ENCODE measurements at regions not wholly inside any gene's neighbourhood (a gene's known extent, or its start where the extent isn't known, plus 50 kb on each side); places are given as distances from the start of the nearest gene placed in this dataset.

- TF ChIP-seq ATF4 (CRISPR knock-in tag; IDR thresholded peaks at IDR 0.05), result no peak
- TF ChIP-seq BRF1 (IDR thresholded peaks at IDR 0.05; ENCODE audit: borderline replicate concordance, extremely low read depth, insufficient read length), result no peak
- no peak for TF ChIP-seq NR1H2 (CRISPR knock-in tag; IDR thresholded peaks at IDR 0.05)
- TF ChIP-seq RBM39 (optimal IDR thresholded peaks at IDR 0.05; ENCODE audit: low read depth, low read length), result no peak
- TF ChIP-seq FOXM1 (IDR thresholded peaks at IDR 0.05; ENCODE audit: low read depth), result no peak
- TF ChIP-seq FOXM1 (CRISPR knock-in tag; IDR thresholded peaks at IDR 0.05; ENCODE audit: low read depth), result no peak
Observed at GRCh38 chr17:77736721-77737120, 221.8 kb upstream of the TNRC6C start (continued).

GRCh38 chr17:77737442-77738265, 220.8 kb upstream of the TNRC6C start:
- 3% methylated on average over 17 of the region's 21 CpGs for WGBS (ENCODE audit: insufficient coverage, low coverage, missing lambda C conversion rate)
- Histone ChIP-seq H3K9me3 (replicated peaks; ENCODE audit: control insufficient read depth, insufficient read depth, low read depth, low read length) (no peaks in the 10 kb centered on the region), H4K20me1 (replicated peaks; ENCODE audit: control insufficient read depth, insufficient read depth, low read length) (no peaks in the 10 kb centered on the region), H2AFZ (ENCODE audit: low read depth, low read length) (no peak overlapping the region), H3K27me3 (ENCODE audit: control insufficient read depth in 2 of 2, insufficient read depth in 2 of 2, low read length in 2 of 2) (peaks cover 8 to 62% of the 10 kb centered on the region in 2 experiments; a peak in 4 of 5 replicates), H3K4me3 (no peak overlapping the region), H3K9me1 (ENCODE audit: control insufficient read depth, insufficient read depth, low read length) (peaks cover 4% of the 10 kb centered on the region), H3K27ac (ENCODE audit: extremely low read depth, low read depth, low read length) (no peak overlapping the region), H3K4me1 (replicated peaks in 1 of 2; ENCODE audit: control insufficient read depth in 2 of 2, insufficient read depth in 2 of 2, low read length in 2 of 2) (peaks cover 0 to 17% of the 10 kb centered on the region in 2 experiments; a peak in 3 of 5 replicates), H3K4me2 (ENCODE audit: insufficient read depth, low read length) (no peak overlapping the region), H3K36me3 (ENCODE audit: control insufficient read depth, insufficient read depth, low read length) (no peaks in the 10 kb centered on the region), H3K79me2 (ENCODE audit: control insufficient read depth, insufficient read depth, low read length) (no peaks in the 10 kb centered on the region), H3K9ac (ENCODE audit: insufficient read depth in 1 of 2, low read depth in 2 of 2, low read length in 2 of 2) (no peak overlapping the region)
- TF ChIP-seq TGIF2 (CRISPR knock-in tag; IDR thresholded peaks at IDR 0.05) (no peak), TAF1 (IDR thresholded peaks at IDR 0.05; ENCODE audit: control insufficient read depth, extremely low read depth, insufficient read depth, low read length, severe bottlenecking) (no peak), MIER1 (IDR thresholded peaks at IDR 0.05; ENCODE audit: low read depth) (no peak), ZBTB1 (CRISPR knock-in tag; IDR thresholded peaks at IDR 0.05; ENCODE audit: borderline replicate concordance, low read depth) (no peak), U2AF1 (optimal IDR thresholded peaks at IDR 0.05; ENCODE audit: low read depth, low read length) (no peak), TAF15 (IDR thresholded peaks at IDR 0.05; ENCODE audit: low read depth, low read length) (no peak), ZNF644 (tag; IDR thresholded peaks at IDR 0.05; ENCODE audit: low read depth) (no peak), ZNF395 (CRISPR knock-in tag; IDR thresholded peaks at IDR 0.05) (no peak), KDM1A (IDR thresholded peaks at IDR 0.05) (no peak)
- intact Hi-C loops (cut with micrococcal nuclease), result no loop called here
- in situ Hi-C loops (cut with MboI), result no loop called here
- ChIA-PET CTCF (ENCODE audit: low intra/inter-chr PET ratio) (no interaction called here), POLR2A (no interaction called here)
- FAIRE-seq (no peak), ATAC-seq (no peak), DNase-seq (ENCODE audit: extremely low read depth in 1 of 4, low spot score in 3 of 4) (no peak)
- BruUV-seq (replicated peaks), result no TSS peak
